ENCODE measurements at regions not wholly inside any gene's neighbourhood (a gene's known extent, or its start where the extent isn't known, plus 50 kb on each side); places are given as distances from the start of the nearest gene placed in this dataset.

- Histone ChIP-seq H2BK5ac (ENCODE audit: low read depth, low read length) (no peak overlapping the region), H3K9ac (replicated peaks in 1 of 4; ENCODE audit: extremely low read depth in 1 of 4, low read depth in 3 of 4, low read length in 3 of 4) (no peak overlapping the region), H4K5ac (ENCODE audit: insufficient read length, low read depth, low read length) (no peak overlapping the region), H2BK15ac (ENCODE audit: low read length) (no peak overlapping the region), H3K4me3 (ENCODE audit: extremely low read depth in 1 of 4, insufficient read depth in 2 of 4, low read depth in 3 of 4, low read length in 4 of 4) (no peak overlapping the region), H3K27ac (ENCODE audit: low read depth, low read length) (no peak overlapping the region), H3K4me2 (ENCODE audit: insufficient read depth in 1 of 2, low read depth in 2 of 2, low read length in 2 of 2) (no peak overlapping the region), H2BK12ac (ENCODE audit: low read depth, low read length) (no peak overlapping the region), H3K18ac (ENCODE audit: extremely low read depth, low read length) (no peak overlapping the region), H2BK20ac (ENCODE audit: low read length) (no peak overlapping the region), H2BK120ac (replicated peaks; ENCODE audit: low read depth, low read length) (no peak overlapping the region), H3K23ac (ENCODE audit: insufficient read length) (no peak overlapping the region), H2AK5ac (ENCODE audit: low read depth, low read length) (no peak overlapping the region), H3K4me1 (replicated peaks in 1 of 4; ENCODE audit: control insufficient read depth in 3 of 4, insufficient read depth in 4 of 4, low read length in 3 of 4) (no peaks in the 10 kb centered on the region), H3K4ac (replicated peaks; ENCODE audit: insufficient read length, low read depth, low read length) (no peak overlapping the region), H3K36me3 (ENCODE audit: control insufficient read depth in 2 of 4, insufficient read depth in 4 of 4, low read length in 3 of 4) (no peaks in the 10 kb centered on the region), H3K79me1 (ENCODE audit: low read depth, low read length) (no peaks in the 10 kb centered on the region), H3K23me2 (ENCODE audit: low read depth, low read length) (0 out of 2 replicates have a peak, but pooled peaks cover 2% of the 10 kb centered on the region), H3K56ac (replicated peaks; ENCODE audit: insufficient read length, low read depth, low read length) (no peak overlapping the region), H4K20me1 (replicated peaks in 1 of 2; ENCODE audit: control insufficient read depth in 1 of 2, insufficient read depth in 2 of 2, low read length in 2 of 2) (no peaks in the 10 kb centered on the region), H4K91ac (replicated peaks; ENCODE audit: insufficient read length, low read length) (no peak overlapping the region), H2AFZ (ENCODE audit: low read length) (no peak overlapping the region), H3K79me2 (ENCODE audit: control insufficient read depth in 1 of 2, insufficient read depth in 2 of 2, low read length in 2 of 2) (no peaks in the 10 kb centered on the region), H3K9me3 (ENCODE audit: insufficient read depth in 2 of 2, low read depth in 1 of 2, low read length in 1 of 2) (peaks cover 0 to 4% of the 10 kb centered on the region in 2 experiments; a peak in 2 of 4 replicates), H4K8ac (ENCODE audit: extremely low read depth, insufficient read depth, low read length) (no peak overlapping the region), H3K27me3 (replicated peaks in 1 of 4; ENCODE audit: control insufficient read depth in 3 of 4, extremely low read depth in 1 of 4, insufficient read depth in 3 of 4, low read length in 3 of 4) (no peaks in the 10 kb centered on the region), H3K14ac (ENCODE audit: insufficient read length) (no peak overlapping the region)
- FAIRE-seq (no peak), DNase-seq (ENCODE audit: low read depth in 1 of 2, low spot score in 2 of 2) (no peak)
- TF ChIP-seq FOSL1 (IDR thresholded peaks at IDR 0.05; ENCODE audit: insufficient read depth, low read depth, low read length) (no peak), MAFK (IDR thresholded peaks at IDR 0.05; ENCODE audit: low read depth, low read length) (no peak), POU5F1 (IDR thresholded peaks at IDR 0.05; ENCODE audit: low read depth, low read length) (no peak), CREB1 (IDR thresholded peaks at IDR 0.05) (no peak), ATF2 (IDR thresholded peaks at IDR 0.05; ENCODE audit: low read length) (no peak), NRF1 (IDR thresholded peaks at IDR 0.05; ENCODE audit: low read depth, low read length) (no peak)
- 78% methylated on average over 2 of the region's 2 CpGs; no CpG with 5 or more reads in 1 of the 2 experiments for WGBS, 2 experiments (ENCODE audit: extremely low coverage in 1 of 2, insufficient coverage in 1 of 2, insufficient read length in 1 of 2, insufficient replicate concordance in 2 of 2, low coverage in 1 of 2, low lambda C conversion rate in 2 of 2, missing lambda C conversion rate in 1 of 2)
- ChIA-PET POLR2A (ENCODE audit: partially characterized antibody) (no interaction called here), CTCF (ENCODE audit: partially characterized antibody) (no interaction called here)
Measured at GRCh38 chr6:11663519-11663918, 115.1 kb downstream of the ADTRP start.

All from H1 (cell line).